HEK293T (cell line): ENCODE measurements at regions not wholly inside any gene's neighbourhood (a gene's known extent, or its start where the extent isn't known, plus 50 kb on each side); places are given as distances from the start of the nearest gene placed in this dataset.

ENCODE experiments used
- CTCF ChIA-PET: fragments of 350-600 bp; formaldehyde crosslinking; extraction: SDS; loops from one replicate; lab custom pipeline; 2021; ENCODE audit warnings: antibody characterized with exemption, inconsistent platforms; lab: Yijun Ruan, JAX
- POLR2A ChIA-PET: fragments of 350-600 bp; formaldehyde crosslinking; extraction: SDS; loops from one replicate; lab custom pipeline; 2020; ENCODE audit warnings: antibody characterized with exemption, inconsistent platforms; lab: Yijun Ruan, JAX
- DNase-seq: peaks from one replicate; pipeline ENCODE4 v3.0.0; 2012; ENCODE audit warnings: mixed read lengths; ENCODE audit errors: extremely low spot score
- ARNT ChIP-seq: fragments of 450-650 bp; IDR thresholded peaks from 2 replicates; pipeline ENCODE4 v1.6.1; 2017; ENCODE audit warnings: mild to moderate bottlenecking
- BHLHE40 ChIP-seq: fragments of 450-650 bp; IDR thresholded peaks from 2 replicates; pipeline ENCODE4 v1.6.1; 2016; ENCODE audit warnings: mild to moderate bottlenecking, moderate library complexity, borderline replicate concordance
- CTBP1 ChIP-seq: fragments of 450-650 bp; IDR thresholded peaks from 2 replicates; pipeline ENCODE4 v1.6.1; 2016; ENCODE audit warnings: borderline replicate concordance
- ELF4 ChIP-seq: fragments of 450-650 bp; IDR thresholded peaks from 2 replicates; pipeline ENCODE4 v1.6.1; 2017; ENCODE audit warnings: antibody characterized with exemption
- FOXA1 ChIP-seq: fragments of 450-650 bp; IDR thresholded peaks from 2 replicates; pipeline ENCODE4 v1.6.1; 2016; ENCODE audit warnings: mild to moderate bottlenecking
- FOXK2 ChIP-seq: fragments of 450-650 bp; IDR thresholded peaks from 2 replicates; pipeline ENCODE4 v1.6.1; 2016; ENCODE audit warnings: mild to moderate bottlenecking
- FOXM1 ChIP-seq: fragments of 450-650 bp; IDR thresholded peaks from 2 replicates; pipeline ENCODE4 v1.6.1; 2017; ENCODE audit warnings: mild to moderate bottlenecking, borderline replicate concordance
- HDGF ChIP-seq: fragments of 450-650 bp; IDR thresholded peaks from 2 replicates; pipeline ENCODE4 v1.6.1; 2017; ENCODE audit warnings: antibody characterized with exemption, borderline replicate concordance
- L3MBTL2 ChIP-seq: fragments of 450-650 bp; conservative IDR thresholded peaks from 2 replicates; pipeline ENCODE4 v1.6.1; 2016; ENCODE audit warnings: mild to moderate bottlenecking
- LEF1 ChIP-seq: fragments of 450-650 bp; IDR thresholded peaks from 2 replicates; pipeline ENCODE4 v1.6.1; 2017; ENCODE audit warnings: mild to moderate bottlenecking, borderline replicate concordance
- NFRKB ChIP-seq: fragments of 450-650 bp; IDR thresholded peaks from 2 replicates; pipeline ENCODE4 v1.6.1; 2016; ENCODE audit warnings: mild to moderate bottlenecking, moderate library complexity
- SP1 ChIP-seq: fragments of 450-650 bp; IDR thresholded peaks from 2 replicates; pipeline ENCODE4 v1.6.1; 2017
- SUZ12 ChIP-seq: fragments of 450-650 bp; IDR thresholded peaks from 2 replicates; pipeline ENCODE4 v1.6.1; 2016; ENCODE audit warnings: mild to moderate bottlenecking
- TARDBP ChIP-seq: fragments of 450-650 bp; IDR thresholded peaks from 2 replicates; pipeline ENCODE4 v1.6.1; 2016
- ZNF384 ChIP-seq: fragments of 450-650 bp; IDR thresholded peaks from 2 replicates; pipeline ENCODE4 v1.6.1; 2016
- TF ChIP-seq, protein P1 (sequence below): fragments of 450-650 bp; IDR thresholded peaks from 2 replicates; pipeline ENCODE4 v1.6.1; 2016

DNA sequence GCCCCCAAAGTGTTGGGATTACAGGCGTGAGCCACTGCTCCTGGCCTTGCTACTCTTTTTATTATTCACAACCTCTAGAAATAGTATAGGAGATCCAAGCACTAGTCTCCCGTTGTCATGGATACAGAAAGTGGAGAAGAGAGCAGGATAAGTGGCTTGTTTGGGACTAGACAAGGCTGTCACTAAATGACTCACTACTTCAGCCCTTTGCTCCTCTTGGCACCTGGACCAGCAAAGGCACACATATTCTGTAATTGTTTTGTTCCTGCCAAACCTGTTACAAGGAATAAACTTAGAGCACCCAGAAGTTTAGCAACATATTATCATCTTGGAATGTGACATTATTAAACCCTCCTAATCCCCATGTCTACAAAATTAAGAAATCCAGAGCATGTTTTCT lies 427.2 kb upstream of the THBS1 start:
- ChIA-PET CTCF (interaction anchor here (0.5 kb wide), 1 partner anchor 12 kb away, joined by 3 read pairs; no protein-coding TSS in a partner anchor), POLR2A (no interaction called here)
- no peak for DNase-seq
- no peak for TF ChIP-seq FOXA1
- no peak for TF ChIP-seq ARNT
- TF ChIP-seq, protein P1, sequence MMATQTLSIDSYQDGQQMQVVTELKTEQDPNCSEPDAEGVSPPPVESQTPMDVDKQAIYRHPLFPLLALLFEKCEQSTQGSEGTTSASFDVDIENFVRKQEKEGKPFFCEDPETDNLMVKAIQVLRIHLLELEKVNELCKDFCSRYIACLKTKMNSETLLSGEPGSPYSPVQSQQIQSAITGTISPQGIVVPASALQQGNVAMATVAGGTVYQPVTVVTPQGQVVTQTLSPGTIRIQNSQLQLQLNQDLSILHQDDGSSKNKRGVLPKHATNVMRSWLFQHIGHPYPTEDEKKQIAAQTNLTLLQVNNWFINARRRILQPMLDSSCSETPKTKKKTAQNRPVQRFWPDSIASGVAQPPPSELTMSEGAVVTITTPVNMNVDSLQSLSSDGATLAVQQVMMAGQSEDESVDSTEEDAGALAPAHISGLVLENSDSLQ, result no peak
- no peak for TF ChIP-seq SUZ12
- no peak for TF ChIP-seq HDGF
- no peak for TF ChIP-seq CTBP1
- no peak for TF ChIP-seq ZNF384
- no peak for TF ChIP-seq BHLHE40
- no peak for TF ChIP-seq NFRKB
- TF ChIP-seq SP1, result no peak
- no peak for TF ChIP-seq ELF4
- no peak for TF ChIP-seq FOXK2

GRCh38 chr15:39154227-39154638 lies 426.6 kb upstream of the THBS1 start:
- no peak for TF ChIP-seq NFRKB
- TF ChIP-seq SP1, result no peak
- no peak for TF ChIP-seq SUZ12
- TF ChIP-seq BHLHE40, result no peak
- TF ChIP-seq TARDBP, result no peak
- TF ChIP-seq ELF4, result no peak
- no peak for TF ChIP-seq L3MBTL2
- no peak for TF ChIP-seq FOXA1
- no peak for TF ChIP-seq FOXM1
- no peak for TF ChIP-seq HDGF
- TF ChIP-seq CTBP1, result no peak
- POLR2A ChIA-PET, result no interaction called here
- no peak for DNase-seq
- CTCF ChIA-PET, result no interaction called here

DNA sequence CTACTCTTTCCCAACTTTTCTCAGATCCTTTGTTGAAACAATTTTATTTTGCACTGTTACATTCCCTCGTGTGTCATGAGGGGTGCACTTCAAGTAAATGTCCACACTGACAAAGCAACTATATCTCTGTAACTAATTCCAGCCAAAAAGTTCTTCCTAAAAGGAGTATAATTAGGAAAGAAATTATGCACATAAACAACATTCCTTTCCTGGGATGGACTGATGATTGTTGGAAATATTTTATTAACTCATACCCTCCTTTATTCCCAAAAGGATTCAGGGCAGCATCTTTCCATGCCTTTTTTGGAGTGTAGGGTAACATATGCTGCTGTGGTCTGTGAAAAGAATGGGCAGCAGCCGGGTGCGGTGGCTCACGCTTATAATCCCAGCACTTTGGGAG lies 426.1 kb upstream of the THBS1 start:
- CTCF ChIA-PET, result no interaction called here
- TF ChIP-seq BHLHE40 (no peak), SP1 (no peak), HDGF (no peak), NFRKB (no peak), L3MBTL2 (no peak), ZNF384 (no peak), TARDBP (no peak), LEF1 (no peak), CTBP1 (no peak), FOXM1 (no peak), FOXA1 (no peak), ELF4 (no peak), ARNT (no peak), FOXK2 (no peak), SUZ12 (no peak)
- TF ChIP-seq, protein P1, result no peak

GRCh38 chr15:39156166-39156565 lies 424.7 kb upstream of the THBS1 start:
- ChIA-PET CTCF (no interaction called here), POLR2A (no interaction called here)
- no peak for DNase-seq
- TF ChIP-seq L3MBTL2 (no peak), FOXM1 (no peak), SP1 (no peak), BHLHE40 (no peak), FOXA1 (no peak), SUZ12 (no peak), FOXK2 (no peak), TARDBP (no peak), NFRKB (no peak), ELF4 (no peak), CTBP1 (no peak), ZNF384 (no peak), ARNT (no peak), LEF1 (no peak), HDGF (no peak)
- TF ChIP-seq, protein P1, result no peak

More for the DNA sequence above, 426.1 kb upstream of the THBS1 start:
- no peak for DNase-seq
- POLR2A ChIA-PET, result no interaction called here

- no peak for DNase-seq
- POLR2A ChIA-PET, result no interaction called here
- CTCF ChIA-PET, result no interaction called here
- TF ChIP-seq CTBP1 (no peak), ELF4 (no peak), BHLHE40 (no peak), ZNF384 (no peak), LEF1 (no peak), NFRKB (no peak), FOXK2 (no peak), L3MBTL2 (no peak), TARDBP (no peak), SP1 (no peak), SUZ12 (no peak), FOXM1 (no peak), HDGF (no peak), FOXA1 (no peak), ARNT (no peak)
- TF ChIP-seq, protein P1, result no peak
Measured at GRCh38 chr15:39156646-39157250, 424.1 kb upstream of the THBS1 start.
